GM23338 (cell line): ENCODE measurements at regions not wholly inside any gene's neighbourhood (a gene's known extent, or its start where the extent isn't known, plus 50 kb on each side); places are given as distances from the start of the nearest gene placed in this dataset.

Experiments used
- ATAC-seq: fragments of 200-7000 bp; cut with Tn5 transposase; 3 replicates; pipeline ENCODE4 v1.9.1; 2020
- DNase-seq: peaks from one replicate; pipeline ENCODE4 v3.0.0-alpha.2; 2015; ENCODE audit warnings: low spot score
- H2AFZ ChIP-seq: fragments of 200-600 bp; sonication (generic); 2 replicates; pipeline ENCODE4 v1.8.0; 2016; ENCODE audit warnings: antibody characterized with exemption, mild to moderate bottlenecking, moderate library complexity
- H3F3A ChIP-seq: fragments of 200-600 bp; sonication (generic); replicated peaks from 2 replicates; pipeline ENCODE4 v1.8.0; 2017; ENCODE audit warnings: antibody characterized with exemption, mixed run types, low read depth
- H3K27ac ChIP-seq: fragments of 200-600 bp; sonication (generic); 2 replicates; pipeline ENCODE4 v1.6.1; 2016; ENCODE audit warnings: low read depth
- H3K27me3 ChIP-seq: fragments of 200-600 bp; sonication (generic); 2 replicates; pipeline ENCODE4 v1.8.0; 2016; ENCODE audit warnings: mild to moderate bottlenecking, mixed run types, moderate library complexity; ENCODE audit not compliant: insufficient read depth
- H3K36me3 ChIP-seq: fragments of 200-600 bp; sonication (generic); 2 replicates; pipeline ENCODE4 v1.8.0; 2016; ENCODE audit warnings: mild to moderate bottlenecking; ENCODE audit not compliant: insufficient read depth
- H3K4me1 ChIP-seq: fragments of 200-600 bp; sonication (generic); 2 replicates; pipeline ENCODE4 v1.8.0; 2016; ENCODE audit warnings: mild to moderate bottlenecking, moderate library complexity; ENCODE audit not compliant: insufficient read depth
- H3K4me2 ChIP-seq: fragments of 200-600 bp; sonication (generic); 2 replicates; pipeline ENCODE4 v1.7.1; 2017; ENCODE audit warnings: mixed run types
- H3K4me3 ChIP-seq: fragments of 200-600 bp; sonication (generic); 2 replicates; pipeline ENCODE4 v1.6.1; 2016; ENCODE audit warnings: mixed run types
- H3K79me2 ChIP-seq: fragments of 200-600 bp; sonication (generic); replicated peaks from 2 replicates; pipeline ENCODE4 v1.8.0; 2017; ENCODE audit warnings: mild to moderate bottlenecking; ENCODE audit not compliant: insufficient read depth
- H3K9me2 ChIP-seq: fragments of 200-600 bp; sonication (generic); 2 replicates; pipeline ENCODE4 v1.8.0; 2017; ENCODE audit not compliant: insufficient read depth
- H4K20me1 ChIP-seq: fragments of 200-600 bp; sonication (generic); replicated peaks from 2 replicates; pipeline ENCODE4 v1.8.0; 2017; ENCODE audit warnings: mild to moderate bottlenecking; ENCODE audit not compliant: insufficient read depth
- H3K27ac Mint-ChIP-seq: 2 replicates; pipeline ENCODE4 v1.8.0; 2020; ENCODE audit warnings: inconsistent platforms, mild to moderate bottlenecking, moderate library complexity, mixed read lengths
- H3K27me3 Mint-ChIP-seq: 3 replicates; pipeline ENCODE4 v1.8.0; 2022; ENCODE audit warnings: low read depth, mild to moderate bottlenecking, moderate library complexity, mixed read lengths, inconsistent platforms; ENCODE audit not compliant: insufficient read depth, poor library complexity
- H3K36me3 Mint-ChIP-seq: 3 replicates; pipeline ENCODE4 v1.8.0; 2021; ENCODE audit warnings: low read depth, mild to moderate bottlenecking, inconsistent platforms, moderate library complexity, mixed read lengths
- H3K4me1 Mint-ChIP-seq: 3 replicates; pipeline ENCODE4 v1.8.0; 2020; ENCODE audit warnings: mild to moderate bottlenecking, inconsistent platforms, mixed read lengths
- H3K4me3 Mint-ChIP-seq: 3 replicates; pipeline ENCODE4 v1.8.0; 2021; ENCODE audit warnings: moderate library complexity, mild to moderate bottlenecking, inconsistent platforms, mixed read lengths
- H3K9me3 Mint-ChIP-seq: 3 replicates; pipeline ENCODE4 v1.8.0; 2020; ENCODE audit warnings: moderate library complexity, mild to moderate bottlenecking, inconsistent platforms, mixed read lengths
- CREB1 ChIP-seq: fragments of 250-450 bp; sonication (Bioruptor Pico); IDR thresholded peaks from 2 replicates; pipeline ENCODE4 v1.5.0; 2020; ENCODE audit warnings: low read depth, mild to moderate bottlenecking, moderate library complexity
- ETS1 ChIP-seq: IDR thresholded peaks from 2 replicates; pipeline ENCODE4 v1.6.1; 2016; ENCODE audit warnings: antibody characterized with exemption
- EZH2 ChIP-seq: fragments of 200-600 bp; sonication (generic); IDR thresholded peaks from one replicate; pipeline ENCODE4 v1.8.0; 2017; ENCODE audit warnings: antibody characterized with exemption, mild to moderate bottlenecking, low read depth; ENCODE audit not compliant: unreplicated experiment
- EZH2phosphoT487 ChIP-seq: fragments of 200-600 bp; sonication (generic); IDR thresholded peaks from one replicate; pipeline ENCODE4 v1.8.1; 2018; ENCODE audit warnings: antibody characterized with exemption; ENCODE audit not compliant: unreplicated experiment
- JUNB ChIP-seq: IDR thresholded peaks from one replicate; pipeline ENCODE4 v1.6.1; 2016; ENCODE audit warnings: antibody characterized with exemption; ENCODE audit not compliant: unreplicated experiment
- NANOG ChIP-seq: IDR thresholded peaks from 2 replicates; pipeline ENCODE4 v1.6.1; 2016; ENCODE audit warnings: antibody characterized with exemption, borderline replicate concordance
- POLR2AphosphoS5 ChIP-seq: IDR thresholded peaks from 2 replicates; pipeline ENCODE4 v1.6.1; 2016; ENCODE audit warnings: antibody characterized with exemption, low read depth
- REST ChIP-seq: IDR thresholded peaks from one replicate; pipeline ENCODE4 v1.6.1; 2018; ENCODE audit warnings: antibody characterized with exemption; ENCODE audit not compliant: unreplicated experiment
- STAT1 ChIP-seq: IDR thresholded peaks from one replicate; pipeline ENCODE4 v1.6.1; 2016; ENCODE audit warnings: antibody characterized with exemption; ENCODE audit not compliant: unreplicated experiment
- ZNF114 ChIP-seq: fragments of 250-450 bp; sonication (Bioruptor Pico); IDR thresholded peaks from 2 replicates; pipeline ENCODE4 v1.5.0; 2020; ENCODE audit warnings: mild to moderate bottlenecking, moderate library complexity
- TF ChIP-seq, protein P1 (sequence below), 2 experiments: fragments of 200-600 bp in 1 of 2; sonication (generic) in 1 of 2; conservative IDR thresholded peaks; 2 replicates each; pipeline versions ENCODE4 v1.5.1 to v1.6.1; 2016 to 2017; ENCODE audit warnings: antibody characterized with exemption in 2 of 2, low read depth in 2 of 2, mild to moderate bottlenecking in 2 of 2, moderate library complexity in 1 of 2

- no peak for TF ChIP-seq REST
- TF ChIP-seq NANOG: no peak
Observed at GRCh38 chr1:185515696-185516095, 198.7 kb upstream of the IVNS1ABP start (continued).

GRCh38 chr1:185514311-185514710, 197.3 kb upstream of the IVNS1ABP start:
- Histone ChIP-seq H3K27ac (no peak overlapping the region), H3K79me2 (no peaks in the 10 kb centered on the region), H3F3A (no peaks in the 10 kb centered on the region), H4K20me1 (no peaks in the 10 kb centered on the region), H3K4me1 (no peaks in the 10 kb centered on the region), H2AFZ (no peak overlapping the region), H3K36me3 (peaks cover 15% of the 10 kb centered on the region; the same call in 1 of the 2 replicates), H3K9me2 (peaks cover 2% of the 10 kb centered on the region; the same call in 1 of the 2 replicates), H3K4me2 (no peak overlapping the region), H3K27me3 (no peaks in the 10 kb centered on the region), H3K4me3 (no peak overlapping the region)
- Mint-ChIP-seq H3K4me3 (no peak overlapping the region), H3K36me3 (peaks cover 20% of the 10 kb centered on the region), H3K4me1 (no peaks in the 10 kb centered on the region), H3K9me3 (peaks cover 35% of the 10 kb centered on the region), H3K27me3 (no peaks in the 10 kb centered on the region), H3K27ac (no peak overlapping the region)
- DNase-seq (no peak), ATAC-seq (no peak)
- TF ChIP-seq POLR2AphosphoS5 (no peak), JUNB (no peak), EZH2 (no peak)
- TF ChIP-seq, protein P1, sequence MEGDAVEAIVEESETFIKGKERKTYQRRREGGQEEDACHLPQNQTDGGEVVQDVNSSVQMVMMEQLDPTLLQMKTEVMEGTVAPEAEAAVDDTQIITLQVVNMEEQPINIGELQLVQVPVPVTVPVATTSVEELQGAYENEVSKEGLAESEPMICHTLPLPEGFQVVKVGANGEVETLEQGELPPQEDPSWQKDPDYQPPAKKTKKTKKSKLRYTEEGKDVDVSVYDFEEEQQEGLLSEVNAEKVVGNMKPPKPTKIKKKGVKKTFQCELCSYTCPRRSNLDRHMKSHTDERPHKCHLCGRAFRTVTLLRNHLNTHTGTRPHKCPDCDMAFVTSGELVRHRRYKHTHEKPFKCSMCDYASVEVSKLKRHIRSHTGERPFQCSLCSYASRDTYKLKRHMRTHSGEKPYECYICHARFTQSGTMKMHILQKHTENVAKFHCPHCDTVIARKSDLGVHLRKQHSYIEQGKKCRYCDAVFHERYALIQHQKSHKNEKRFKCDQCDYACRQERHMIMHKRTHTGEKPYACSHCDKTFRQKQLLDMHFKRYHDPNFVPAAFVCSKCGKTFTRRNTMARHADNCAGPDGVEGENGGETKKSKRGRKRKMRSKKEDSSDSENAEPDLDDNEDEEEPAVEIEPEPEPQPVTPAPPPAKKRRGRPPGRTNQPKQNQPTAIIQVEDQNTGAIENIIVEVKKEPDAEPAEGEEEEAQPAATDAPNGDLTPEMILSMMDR (conservative IDR thresholded peaks at IDR 0.05; ENCODE audit: low read depth in 2 of 2): no peak

- DNase-seq (no peak), ATAC-seq (no peak)
- peaks cover 8% of the 10 kb centered on the region; the same call in 1 of the 2 replicates for H3K36me3 ChIP-seq
- H3K4me1 ChIP-seq: no peaks in the 10 kb centered on the region
- no peaks in the 10 kb centered on the region for H3F3A ChIP-seq
- Mint-ChIP-seq H3K27ac (no peak overlapping the region), H3K9me3 (peaks cover 18% of the 10 kb centered on the region), H3K27me3 (no peaks in the 10 kb centered on the region), H3K4me3 (no peak overlapping the region), H3K4me1 (no peaks in the 10 kb centered on the region), H3K36me3 (peaks cover 9% of the 10 kb centered on the region)
- H3K4me3 ChIP-seq: no peak overlapping the region
- H3K9me2 ChIP-seq: peaks cover 4% of the 10 kb centered on the region
- H3K27me3 ChIP-seq: no peaks in the 10 kb centered on the region
- H3K79me2 ChIP-seq: no peaks in the 10 kb centered on the region
- H4K20me1 ChIP-seq: no peaks in the 10 kb centered on the region
- H2AFZ ChIP-seq: no peak overlapping the region
- no peak overlapping the region for H3K4me2 ChIP-seq
- no peak overlapping the region for H3K27ac ChIP-seq
- TF ChIP-seq EZH2phosphoT487 (no peak), NANOG (no peak), EZH2 (no peak), POLR2AphosphoS5 (no peak), CREB1 (CRISPR knock-in tag) (no peak), ZNF114 (no peak), STAT1 (no peak), ETS1 (no peak)
Observed at GRCh38 chr1:185512442-185512841, 195.4 kb upstream of the IVNS1ABP start.
